GM10248 (cell line): ENCODE measurements at regions not wholly inside any gene's neighbourhood (a gene's known extent, or its start where the extent isn't known, plus 50 kb on each side); places are given as distances from the start of the nearest gene placed in this dataset.

Source experiments
- CTCF ChIA-PET: fragments of 300-600 bp; sonication (Branson Sonifier 250); formaldehyde crosslinking; extraction: SDS; loops from one replicate; lab custom pipeline; 2021; ENCODE audit warnings: antibody characterized with exemption; lab: Yijun Ruan, JAX
- POLR2A ChIA-PET: fragments of 350-650 bp; sonication (Branson Sonifier 250); formaldehyde crosslinking; extraction: SDS; loops from one replicate; lab custom pipeline; 2020; ENCODE audit warnings: antibody characterized with exemption; lab: Yijun Ruan, JAX
- DNase-seq: peaks from one replicate; pipeline ENCODE4 v3.0.0; 2012; ENCODE audit errors: extremely low spot score
- TF ChIP-seq, protein P1 (sequence below): IDR thresholded peaks from 2 replicates; pipeline ENCODE4 v1.5.1; 2012; ENCODE audit warnings: mild to moderate bottlenecking, low read depth; ENCODE audit errors: extremely low read depth, missing control alignments, control extremely low read depth

DNA sequence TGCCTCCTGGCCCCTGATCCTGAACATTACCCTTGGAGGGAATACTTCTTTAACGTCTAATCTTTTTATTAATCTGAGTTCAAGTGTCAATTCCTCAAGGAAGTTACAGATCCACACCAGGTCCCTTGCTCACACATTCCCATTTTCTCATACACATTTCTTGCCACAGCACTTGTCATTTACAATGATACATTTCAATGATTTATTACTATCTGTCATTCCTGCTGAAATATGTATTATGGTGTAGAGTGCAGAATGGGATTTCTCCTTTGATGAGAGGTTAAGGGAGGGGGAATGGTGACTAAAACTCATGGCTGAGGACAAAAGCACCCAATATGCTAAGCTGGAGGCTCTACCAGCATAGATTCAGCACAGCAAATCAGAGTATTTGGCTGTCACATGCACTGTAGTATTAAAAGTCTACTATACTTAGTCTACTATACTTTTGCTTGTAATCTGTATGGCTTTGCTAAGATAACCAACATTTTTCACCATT is 982.5 kb downstream of the TTLL7 start:
- DNase-seq, result no peak
- TF ChIP-seq, protein P1, sequence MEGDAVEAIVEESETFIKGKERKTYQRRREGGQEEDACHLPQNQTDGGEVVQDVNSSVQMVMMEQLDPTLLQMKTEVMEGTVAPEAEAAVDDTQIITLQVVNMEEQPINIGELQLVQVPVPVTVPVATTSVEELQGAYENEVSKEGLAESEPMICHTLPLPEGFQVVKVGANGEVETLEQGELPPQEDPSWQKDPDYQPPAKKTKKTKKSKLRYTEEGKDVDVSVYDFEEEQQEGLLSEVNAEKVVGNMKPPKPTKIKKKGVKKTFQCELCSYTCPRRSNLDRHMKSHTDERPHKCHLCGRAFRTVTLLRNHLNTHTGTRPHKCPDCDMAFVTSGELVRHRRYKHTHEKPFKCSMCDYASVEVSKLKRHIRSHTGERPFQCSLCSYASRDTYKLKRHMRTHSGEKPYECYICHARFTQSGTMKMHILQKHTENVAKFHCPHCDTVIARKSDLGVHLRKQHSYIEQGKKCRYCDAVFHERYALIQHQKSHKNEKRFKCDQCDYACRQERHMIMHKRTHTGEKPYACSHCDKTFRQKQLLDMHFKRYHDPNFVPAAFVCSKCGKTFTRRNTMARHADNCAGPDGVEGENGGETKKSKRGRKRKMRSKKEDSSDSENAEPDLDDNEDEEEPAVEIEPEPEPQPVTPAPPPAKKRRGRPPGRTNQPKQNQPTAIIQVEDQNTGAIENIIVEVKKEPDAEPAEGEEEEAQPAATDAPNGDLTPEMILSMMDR, result no peak
- ChIA-PET CTCF (no interaction called here), POLR2A (no interaction called here)

DNA sequence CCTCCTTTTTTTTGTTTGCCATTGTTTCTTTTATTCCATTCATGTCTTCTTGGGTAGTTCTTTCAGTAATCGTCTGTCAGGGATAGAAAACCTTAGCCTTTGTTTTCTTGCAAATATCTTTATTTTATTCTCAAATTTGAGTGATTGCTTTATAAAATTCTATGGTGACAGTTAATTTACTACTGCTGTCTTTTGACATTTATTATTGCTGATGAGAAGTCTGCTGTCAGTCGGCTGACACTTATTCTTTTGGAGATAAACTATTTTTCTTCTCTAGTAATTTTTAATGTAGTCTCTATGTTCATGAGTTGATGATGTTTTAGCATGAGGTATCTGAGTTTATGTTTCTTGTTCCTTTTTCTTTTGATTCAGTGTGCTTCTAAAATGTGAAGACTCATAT is 983.8 kb downstream of the TTLL7 start:
- TF ChIP-seq, protein P1, result no peak
- ChIA-PET POLR2A (no interaction called here), CTCF (no interaction called here)
- no peak for DNase-seq

DNA sequence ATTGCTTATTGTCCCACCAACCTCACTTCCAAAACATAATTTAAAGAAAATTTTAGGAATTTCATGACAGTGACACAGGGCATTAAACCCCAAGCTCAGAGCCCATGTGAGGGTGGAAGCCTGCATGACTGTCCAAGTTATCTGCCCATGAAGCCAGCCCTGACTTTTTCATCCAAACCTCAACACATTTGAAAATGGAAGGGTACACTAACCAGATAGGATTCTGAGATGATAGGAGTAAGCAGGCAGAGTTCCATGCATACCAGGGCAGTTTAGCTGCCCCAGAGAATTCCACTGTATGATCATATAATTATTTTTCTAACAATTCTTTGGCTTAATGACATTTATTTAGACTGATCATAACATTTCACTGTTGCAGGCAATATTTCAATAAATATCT is 986.0 kb downstream of the TTLL7 start:
- no peak for DNase-seq
- TF ChIP-seq, protein P1, result no peak
- ChIA-PET POLR2A (no interaction called here), CTCF (no interaction called here)

DNA sequence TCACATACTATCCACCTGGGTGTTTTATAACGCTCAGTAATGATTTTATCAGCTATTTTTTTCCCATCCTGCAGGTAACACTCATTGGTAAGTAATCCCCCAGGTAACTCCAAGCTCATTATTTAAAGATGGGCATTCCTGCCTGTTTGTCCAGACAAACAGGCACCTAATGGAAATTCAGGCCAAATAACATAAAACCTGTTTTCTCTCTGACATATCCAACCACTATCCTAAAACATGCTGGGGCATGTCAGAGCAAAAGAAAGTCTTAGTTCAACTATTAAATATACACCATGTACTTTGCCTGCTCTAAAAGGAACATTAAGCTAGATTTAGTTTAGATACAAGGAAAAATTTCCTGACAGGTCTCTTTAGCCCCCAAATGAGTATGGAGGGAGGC is 987.7 kb downstream of the TTLL7 start:
- TF ChIP-seq, protein P1, result no peak
- DNase-seq, result no peak
- ChIA-PET CTCF (interaction anchor here (1.3 kb wide), 1 partner anchor 26 kb away, joined by 3 read pairs; no protein-coding TSS in a partner anchor), POLR2A (no interaction called here)

DNA sequence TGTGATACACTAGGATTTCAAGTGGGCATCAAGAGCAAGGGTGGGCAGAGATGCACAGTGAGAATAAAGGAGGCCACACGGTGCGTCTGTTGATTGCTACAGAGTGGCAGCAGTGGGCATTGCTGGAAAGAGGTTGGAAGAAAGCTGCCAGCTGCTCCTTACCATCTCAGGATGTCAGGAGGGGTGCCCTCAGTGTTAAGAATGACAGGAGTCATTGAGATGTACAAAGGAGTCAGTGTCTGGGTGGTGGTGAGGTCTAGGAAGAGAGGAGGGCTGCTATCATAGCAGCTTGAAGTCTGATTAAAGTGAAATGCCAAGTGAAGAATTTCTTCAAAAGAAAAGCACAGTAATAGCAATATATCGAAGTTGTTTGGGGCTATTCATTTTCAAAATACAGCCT is 992.7 kb downstream of the TTLL7 start:
- POLR2A ChIA-PET, result no interaction called here
- CTCF ChIA-PET, result no interaction called here
- TF ChIP-seq, protein P1, result no peak
- no peak for DNase-seq

DNA sequence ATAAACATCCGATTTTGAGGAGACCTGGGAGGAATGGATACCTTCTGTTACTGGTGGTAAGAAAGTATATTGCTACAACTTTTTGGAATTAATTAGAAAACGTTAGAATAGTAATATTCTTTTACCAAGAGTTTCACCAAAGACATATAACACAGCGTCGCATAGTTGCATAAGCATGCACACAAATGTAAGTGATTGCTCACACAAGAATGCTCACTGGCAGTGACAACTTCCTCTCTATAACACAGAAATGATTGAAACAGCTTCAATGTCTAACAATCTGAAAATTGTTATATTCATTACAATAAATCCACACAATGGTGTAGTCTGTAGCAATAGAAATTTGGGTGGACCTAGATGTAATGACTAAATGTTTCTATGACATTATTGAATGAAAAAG is 998.6 kb downstream of the TTLL7 start:
- TF ChIP-seq, protein P1, result no peak
- ChIA-PET POLR2A (no interaction called here), CTCF (no interaction called here)
- DNase-seq, result no peak

DNA sequence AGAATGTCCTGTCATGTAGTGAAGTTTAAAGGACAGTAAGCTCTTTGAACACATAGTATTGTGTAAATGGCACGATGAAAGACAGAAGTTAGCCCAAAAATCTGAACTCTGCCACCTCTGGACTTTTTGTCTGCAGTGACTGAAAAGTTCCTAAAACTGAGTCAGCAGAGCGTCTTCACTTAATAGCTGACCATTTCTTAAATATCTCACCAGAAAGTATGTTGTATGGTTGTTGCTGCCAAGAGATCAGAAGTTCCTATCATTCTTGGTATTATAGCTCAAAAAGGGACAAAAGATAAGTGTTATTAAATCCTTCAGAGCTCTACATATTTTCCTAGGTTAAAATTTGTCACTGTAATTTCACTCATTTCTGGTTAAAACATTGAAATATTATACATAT is 1003.0 kb downstream of the TTLL7 start:
- CTCF ChIA-PET, result interaction anchor here (0.9 to 1.4 kb wide), 3 partner anchors 9 to 19 kb away, joined by 3 to 4 read pairs (median 3); no protein-coding TSS in a partner anchor
- no peak for DNase-seq
- POLR2A ChIA-PET, result no interaction called here
- TF ChIP-seq, protein P1, result no peak
